ENCODE measurements at regions not wholly inside any gene's neighbourhood (a gene's known extent, or its start where the extent isn't known, plus 50 kb on each side); places are given as distances from the start of the nearest gene placed in this dataset.
"Not testable (repeated sequence)": the region's sequence is repeated elsewhere in the genome, so short reads cannot be mapped to it uniquely, and the experiment has no call there.

- H3K4me1 ChIP-seq (ENCODE audit: control insufficient read depth in 2 of 2, insufficient read depth in 2 of 2, low read length in 2 of 2); H3K9me3 ChIP-seq (ENCODE audit: control insufficient read depth in 2 of 3, low read length in 3 of 3); H3K36me3 ChIP-seq (ENCODE audit: control insufficient read depth in 2 of 3, insufficient read depth in 3 of 3, low read length in 3 of 3); H3K4me3 Mint-ChIP-seq; H3K36me3 Mint-ChIP-seq; H3K27me3 Mint-ChIP-seq; H3K27me3 ChIP-seq (ENCODE audit: control insufficient read depth in 2 of 2, insufficient read depth in 2 of 2, low read length in 2 of 2); H3K9me3 Mint-ChIP-seq; H3K27ac ChIP-seq (ENCODE audit: low read depth, low read length); H3K27ac Mint-ChIP-seq; CTCF ChIA-PET; H3K4me1 Mint-ChIP-seq; ATAC-seq; intact Hi-C loops (cut with micrococcal nuclease); DNase-seq; POLR2A ChIA-PET; H3K4me3 ChIP-seq (ENCODE audit: low read length): not testable (repeated sequence)
Measured at GRCh38 chr9:66738418-66738817, 162.1 kb upstream of the ZNF658 start.

- POLR2A ChIA-PET; H3K4me1 ChIP-seq (ENCODE audit: control insufficient read depth in 2 of 2, insufficient read depth in 2 of 2, low read length in 2 of 2); H3K27ac Mint-ChIP-seq; H3K4me1 Mint-ChIP-seq; H3K9me3 ChIP-seq (ENCODE audit: control insufficient read depth in 2 of 3, low read length in 3 of 3); H3K27me3 Mint-ChIP-seq; H3K4me3 ChIP-seq (ENCODE audit: low read length); DNase-seq; CTCF ChIA-PET; H3K36me3 ChIP-seq (ENCODE audit: control insufficient read depth in 2 of 3, insufficient read depth in 3 of 3, low read length in 3 of 3); H3K27me3 ChIP-seq (ENCODE audit: control insufficient read depth in 2 of 2, insufficient read depth in 2 of 2, low read length in 2 of 2); H3K9me3 Mint-ChIP-seq; intact Hi-C loops (cut with micrococcal nuclease); H3K36me3 Mint-ChIP-seq; H3K27ac ChIP-seq (ENCODE audit: low read depth, low read length); ATAC-seq; H3K4me3 Mint-ChIP-seq: not testable (repeated sequence)
Measured at GRCh38 chr9:66740136-66740535, 160.4 kb upstream of the ZNF658 start.

DNA sequence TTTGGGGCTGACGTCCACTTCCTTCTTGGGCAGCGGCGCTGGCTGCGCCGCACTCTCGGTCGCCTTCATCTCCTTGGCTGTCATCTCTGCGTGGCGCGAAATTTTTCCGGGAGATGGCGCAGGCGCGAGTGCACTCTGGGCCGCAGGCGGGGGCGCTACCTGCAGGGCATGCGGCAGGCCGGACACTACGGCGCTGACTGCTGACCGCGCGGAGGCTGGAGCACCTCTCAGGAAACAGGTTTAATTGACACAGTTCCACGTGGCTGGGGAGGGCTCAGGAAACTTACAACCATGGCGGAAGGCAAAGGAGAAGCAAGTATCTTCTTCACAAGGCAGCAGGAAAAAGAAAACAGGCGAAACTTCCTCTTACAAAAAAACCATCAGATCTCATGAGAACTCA lies 154.7 kb upstream of the ZNF658 start:
- H3K27ac Mint-ChIP-seq; intact Hi-C loops (cut with micrococcal nuclease); H3K9me3 Mint-ChIP-seq; H3K36me3 Mint-ChIP-seq; H3K4me3 Mint-ChIP-seq; H3K4me3 ChIP-seq (ENCODE audit: low read length); POLR2A ChIA-PET; H3K36me3 ChIP-seq (ENCODE audit: control insufficient read depth in 2 of 3, insufficient read depth in 3 of 3, low read length in 3 of 3); H3K4me1 ChIP-seq (ENCODE audit: control insufficient read depth in 2 of 2, insufficient read depth in 2 of 2, low read length in 2 of 2); ATAC-seq; H3K9me3 ChIP-seq (ENCODE audit: control insufficient read depth in 2 of 3, low read length in 3 of 3); H3K27me3 ChIP-seq (ENCODE audit: control insufficient read depth in 2 of 2, insufficient read depth in 2 of 2, low read length in 2 of 2); H3K27ac ChIP-seq (ENCODE audit: low read depth, low read length); H3K27me3 Mint-ChIP-seq; CTCF ChIA-PET; H3K4me1 Mint-ChIP-seq: not testable (repeated sequence)
- DNase-seq = peak in 1 of 9 donors; percentile 2

GRCh38 chr9:66752324-66752923 lies 148.1 kb upstream of the ZNF658 start:
- H3K9me3 Mint-ChIP-seq; H3K4me3 ChIP-seq (ENCODE audit: low read length); H3K4me1 Mint-ChIP-seq; H3K27me3 ChIP-seq (ENCODE audit: control insufficient read depth in 2 of 2, insufficient read depth in 2 of 2, low read length in 2 of 2); H3K4me1 ChIP-seq (ENCODE audit: control insufficient read depth in 2 of 2, insufficient read depth in 2 of 2, low read length in 2 of 2); H3K27ac Mint-ChIP-seq; H3K27me3 Mint-ChIP-seq; H3K9me3 ChIP-seq (ENCODE audit: control insufficient read depth in 2 of 3, low read length in 3 of 3); ATAC-seq; H3K4me3 Mint-ChIP-seq; H3K27ac ChIP-seq (ENCODE audit: low read depth, low read length); POLR2A ChIA-PET; DNase-seq; H3K36me3 ChIP-seq (ENCODE audit: control insufficient read depth in 2 of 3, insufficient read depth in 3 of 3, low read length in 3 of 3); CTCF ChIA-PET; intact Hi-C loops (cut with micrococcal nuclease); H3K36me3 Mint-ChIP-seq: not testable (repeated sequence)

GRCh38 chr9:66759825-66760492 lies 140.6 kb upstream of the ZNF658 start:
- CTCF ChIA-PET; H3K4me3 ChIP-seq (ENCODE audit: low read length); H3K36me3 ChIP-seq (ENCODE audit: control insufficient read depth in 2 of 3, insufficient read depth in 3 of 3, low read length in 3 of 3); DNase-seq; H3K4me1 ChIP-seq (ENCODE audit: control insufficient read depth in 2 of 2, insufficient read depth in 2 of 2, low read length in 2 of 2); ATAC-seq; H3K9me3 ChIP-seq (ENCODE audit: control insufficient read depth in 2 of 3, low read length in 3 of 3); H3K27me3 Mint-ChIP-seq; H3K4me3 Mint-ChIP-seq; H3K4me1 Mint-ChIP-seq; H3K36me3 Mint-ChIP-seq; intact Hi-C loops (cut with micrococcal nuclease); POLR2A ChIA-PET; H3K27ac Mint-ChIP-seq; H3K27ac ChIP-seq (ENCODE audit: low read depth, low read length); H3K9me3 Mint-ChIP-seq; H3K27me3 ChIP-seq (ENCODE audit: control insufficient read depth in 2 of 2, insufficient read depth in 2 of 2, low read length in 2 of 2): not testable (repeated sequence)

DNA sequence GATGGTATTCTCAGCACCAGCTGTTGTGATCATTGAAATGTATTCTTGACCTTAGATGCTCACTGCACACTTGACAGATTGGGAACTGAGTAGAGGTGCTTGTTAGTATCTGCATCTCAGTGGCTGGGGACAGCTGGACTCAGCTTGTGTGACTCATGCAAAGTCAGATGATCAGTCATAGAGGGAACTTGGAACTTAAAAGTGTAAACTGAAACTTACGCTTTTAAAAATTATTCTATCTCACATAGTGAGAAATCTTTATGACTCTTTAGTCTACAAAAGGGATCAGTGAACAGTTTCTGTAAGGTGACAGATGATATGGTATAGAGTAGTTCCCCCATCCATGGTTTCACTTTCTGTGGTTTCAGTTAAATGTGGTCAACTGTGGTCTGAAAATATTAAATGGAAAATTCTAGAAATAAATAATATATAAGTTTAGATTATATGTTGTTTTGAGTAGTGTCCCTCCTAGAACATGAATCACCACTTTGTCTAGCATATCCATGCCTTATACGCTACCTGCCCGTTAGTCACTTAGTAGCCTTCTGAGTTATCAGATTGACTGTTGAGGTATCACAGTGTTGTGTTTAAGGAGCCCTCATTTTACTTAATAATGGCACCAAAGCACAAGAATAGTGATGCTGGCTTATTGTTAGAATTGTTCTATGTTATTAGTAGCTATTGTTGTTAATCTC lies 135.6 kb upstream of the ZNF658 start:
- H3K27me3 ChIP-seq (ENCODE audit: control insufficient read depth in 2 of 2, insufficient read depth in 2 of 2, low read length in 2 of 2); H3K27ac Mint-ChIP-seq; H3K27ac ChIP-seq (ENCODE audit: low read depth, low read length); H3K4me3 ChIP-seq (ENCODE audit: low read length); intact Hi-C loops (cut with micrococcal nuclease); H3K4me3 Mint-ChIP-seq; H3K36me3 ChIP-seq (ENCODE audit: control insufficient read depth in 2 of 3, insufficient read depth in 3 of 3, low read length in 3 of 3); H3K4me1 Mint-ChIP-seq; POLR2A ChIA-PET; H3K9me3 Mint-ChIP-seq; DNase-seq; H3K27me3 Mint-ChIP-seq; H3K9me3 ChIP-seq (ENCODE audit: control insufficient read depth in 2 of 3, low read length in 3 of 3); CTCF ChIA-PET; H3K36me3 Mint-ChIP-seq; H3K4me1 ChIP-seq (ENCODE audit: control insufficient read depth in 2 of 2, insufficient read depth in 2 of 2, low read length in 2 of 2): not testable (repeated sequence)
- ATAC-seq = peak; percentile 74

- H3K4me3 ChIP-seq (ENCODE audit: low read length); H3K27me3 ChIP-seq (ENCODE audit: control insufficient read depth in 2 of 2, insufficient read depth in 2 of 2, low read length in 2 of 2); H3K4me1 ChIP-seq (ENCODE audit: control insufficient read depth in 2 of 2, insufficient read depth in 2 of 2, low read length in 2 of 2); H3K27ac ChIP-seq (ENCODE audit: low read depth, low read length); H3K4me1 Mint-ChIP-seq; H3K36me3 ChIP-seq (ENCODE audit: control insufficient read depth in 2 of 3, insufficient read depth in 3 of 3, low read length in 3 of 3); H3K4me3 Mint-ChIP-seq; CTCF ChIA-PET; H3K9me3 ChIP-seq (ENCODE audit: control insufficient read depth in 2 of 3, low read length in 3 of 3); intact Hi-C loops (cut with micrococcal nuclease); DNase-seq; H3K9me3 Mint-ChIP-seq; ATAC-seq; POLR2A ChIA-PET; H3K36me3 Mint-ChIP-seq; H3K27me3 Mint-ChIP-seq; H3K27ac Mint-ChIP-seq: not testable (repeated sequence)
Measured at GRCh38 chr9:66765531-66765930, 135.0 kb upstream of the ZNF658 start.

All from naive thymus-derived CD4-positive, alpha-beta T cell (primary cell).